A549 (cell line): ENCODE measurements at regions not wholly inside any gene's neighbourhood (a gene's known extent, or its start where the extent isn't known, plus 50 kb on each side); places are given as distances from the start of the nearest gene placed in this dataset.

Source experiments
- ATAC-seq, 2 experiments: fragments of 200-7000 bp in 1 of 2; fragments of >200 bp in 1 of 2; cut with Nextera tagmentation in 1 of 2; cut with Tn5 transposase in 1 of 2; 3 replicates each; pipeline versions ENCODE4 v1.8.0 to v1.9.1; 2018 to 2020; ENCODE audit warnings: mild to moderate bottlenecking in 1 of 2, moderate library complexity in 1 of 2
- CTCF ChIA-PET: fragments of 300-600 bp; sonication (Branson Sonifier 250); formaldehyde crosslinking; extraction: SDS; loops from one replicate; lab custom pipeline; 2021; ENCODE audit warnings: antibody characterized with exemption, inconsistent platforms; lab: Yijun Ruan, JAX
- POLR2A ChIA-PET: fragments of 350-600 bp; formaldehyde crosslinking; extraction: SDS; loops from one replicate; lab custom pipeline; 2021; ENCODE audit warnings: antibody characterized with exemption, inconsistent platforms; lab: Yijun Ruan, JAX
- DNase-seq, 2 experiments: peaks; one replicate each; pipeline versions ENCODE4 v3.0.0 to v3.0.0-alpha.2; 2011 to 2016; ENCODE audit warnings: low read depth in 1 of 2, low spot score in 1 of 2
- FAIRE-seq: peaks from 2 replicates; lab custom pipeline; 2011; peaks lifted over from hg19 to GRCh38; lab: Jason Lieb, UNC
- H3K27ac ChIP-seq, 2 experiments: fragments of >200 bp; sonication (Bioruptor Twin); formaldehyde crosslinking; 3 replicates each; pipeline ENCODE4 v1.5.1; 2016 to 2017
- H3K4me1 ChIP-seq: fragments of >200 bp; sonication (Bioruptor Twin); formaldehyde crosslinking; 3 replicates; pipeline ENCODE4 v1.6.1; 2016
- H3K4me2 ChIP-seq: fragments of >200 bp; sonication (Bioruptor Twin); formaldehyde crosslinking; 3 replicates; pipeline ENCODE4 v1.6.1; 2016
- H3K4me3 ChIP-seq: fragments of >200 bp; sonication (Bioruptor Twin); formaldehyde crosslinking; 3 replicates; pipeline ENCODE4 v1.5.1; 2016
- H3K9me3 ChIP-seq: fragments of >200 bp; sonication (Bioruptor Twin); formaldehyde crosslinking; 3 replicates; pipeline ENCODE4 v1.6.1; 2016
- BCL3 ChIP-seq: fragments of >200 bp; sonication (Bioruptor Twin); formaldehyde crosslinking; IDR thresholded peaks from 3 replicates; pipeline ENCODE4 v1.6.1; 2016
- CEBPB ChIP-seq, 2 experiments: fragments of >200 bp in 1 of 2; sonication (Bioruptor Twin) in 1 of 2; formaldehyde crosslinking in 1 of 2; IDR thresholded peaks; 2 replicates each; pipeline ENCODE4 v1.6.1; 2012 to 2016
- EP300 ChIP-seq, 2 experiments: fragments of >200 bp; sonication (Bioruptor Twin); formaldehyde crosslinking; IDR thresholded peaks; 2 replicates in 1 of 2; 3 replicates in 1 of 2; pipeline ENCODE4 v1.6.1; 2016 to 2017
- FOXS1 ChIP-seq: fragments of 250-450 bp; sonication (Bioruptor Pico); IDR thresholded peaks from 2 replicates; pipeline ENCODE4 v1.5.0; 2020; ENCODE audit warnings: mild to moderate bottlenecking, moderate library complexity
- GATA3 ChIP-seq: IDR thresholded peaks from 2 replicates; pipeline ENCODE4 v1.6.1; 2012; ENCODE audit warnings: borderline replicate concordance
- HOXB13 ChIP-seq: fragments of 250-450 bp; sonication (Bioruptor Pico); IDR thresholded peaks from 2 replicates; pipeline ENCODE4 v1.5.0; 2020; ENCODE audit warnings: low read depth, mild to moderate bottlenecking, moderate library complexity
- HOXB5 ChIP-seq: fragments of 250-450 bp; sonication (Bioruptor Pico); IDR thresholded peaks from 2 replicates; pipeline ENCODE4 v1.5.0; 2020; ENCODE audit warnings: mild to moderate bottlenecking, moderate library complexity
- KDM5A ChIP-seq: fragments of 200-600 bp; sonication (generic); IDR thresholded peaks from 2 replicates; pipeline ENCODE4 v1.6.1; 2016; ENCODE audit warnings: antibody characterized with exemption, mild to moderate bottlenecking
- MAZ ChIP-seq: fragments of 150-350 bp; IDR thresholded peaks from 2 replicates; pipeline ENCODE4 v1.6.1; 2014; ENCODE audit warnings: antibody characterized with exemption, low read depth, low read length, borderline replicate concordance
- MYC ChIP-seq: IDR thresholded peaks from 2 replicates; pipeline ENCODE4 v1.6.1; 2012; ENCODE audit warnings: mild to moderate bottlenecking, inconsistent platforms, low read length, improper control_type of control experiment, borderline replicate concordance
- NR3C1 ChIP-seq: fragments of >200 bp; sonication (Bioruptor Twin); formaldehyde crosslinking; IDR thresholded peaks from 3 replicates; pipeline ENCODE4 v1.6.1; 2017
- POLR2A ChIP-seq: IDR thresholded peaks from 2 replicates; pipeline ENCODE4 v1.6.1; 2012; ENCODE audit warnings: mild to moderate bottlenecking, low read length
- RARB ChIP-seq: fragments of 250-450 bp; sonication (Bioruptor Pico); IDR thresholded peaks from 2 replicates; pipeline ENCODE4 v1.8.0; 2021; ENCODE audit warnings: mild to moderate bottlenecking, moderate library complexity
- SREBF2 ChIP-seq: fragments of 450-650 bp; IDR thresholded peaks from 2 replicates; pipeline ENCODE4 v1.6.1; 2014; ENCODE audit warnings: mild to moderate bottlenecking, moderate library complexity
- TFCP2L1 ChIP-seq: fragments of 250-450 bp; sonication (Bioruptor Pico); IDR thresholded peaks from 2 replicates; pipeline ENCODE4 v1.5.0; 2021; ENCODE audit warnings: mild to moderate bottlenecking
- WGBS: methylation state at CpG from one replicate; pipeline ENCODE4 v1.1.6; 2017; ENCODE audit errors: missing lambda C conversion rate; 5-methylcytosine and 5-hydroxymethylcytosine counted together
- TF ChIP-seq, protein P1 (sequence below): fragments of 450-650 bp; IDR thresholded peaks from 2 replicates; pipeline ENCODE4 v1.6.1; 2014; ENCODE audit warnings: antibody characterized with exemption
- TF ChIP-seq, protein P2 (sequence below): fragments of >200 bp; sonication (Bioruptor Twin); formaldehyde crosslinking; IDR thresholded peaks from 2 replicates; pipeline ENCODE4 v1.6.1; 2016

GRCh38 chr12:34379142-34379541 is 356.8 kb downstream of the ALG10 start:
- H3K4me1 ChIP-seq, result no peaks in the 10 kb centered on the region
- H3K4me2 ChIP-seq, result peak overlapping the region; percentile 33; the same call in 1 of the 3 replicates
- no peaks in the 10 kb centered on the region for H3K9me3 ChIP-seq
- no peak for TF ChIP-seq MAZ
- TF ChIP-seq, protein P1, sequence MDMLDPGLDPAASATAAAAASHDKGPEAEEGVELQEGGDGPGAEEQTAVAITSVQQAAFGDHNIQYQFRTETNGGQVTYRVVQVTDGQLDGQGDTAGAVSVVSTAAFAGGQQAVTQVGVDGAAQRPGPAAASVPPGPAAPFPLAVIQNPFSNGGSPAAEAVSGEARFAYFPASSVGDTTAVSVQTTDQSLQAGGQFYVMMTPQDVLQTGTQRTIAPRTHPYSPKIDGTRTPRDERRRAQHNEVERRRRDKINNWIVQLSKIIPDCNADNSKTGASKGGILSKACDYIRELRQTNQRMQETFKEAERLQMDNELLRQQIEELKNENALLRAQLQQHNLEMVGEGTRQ, result no peak
- no peak for TF ChIP-seq TFCP2L1 (CRISPR knock-in tag)
- no peak for TF ChIP-seq SREBF2
- TF ChIP-seq KDM5A, result no peak
- TF ChIP-seq, all 56 proteins: peak for 0
- H3K4me3 ChIP-seq, result no peak overlapping the region
- DNase-seq, result no peak
- ChIA-PET CTCF (no interaction called here), POLR2A (no interaction called here)
- FAIRE-seq, result no peak
- WGBS, result 15% methylated on average over 16 of the region's 16 CpGs
- H3K27ac ChIP-seq, result no peak overlapping the region
- no peak for ATAC-seq

- 18% methylated on average over 13 of the region's 13 CpGs for WGBS
- H3K4me1 ChIP-seq, result no peaks in the 10 kb centered on the region
- no peak for FAIRE-seq
- H3K9me3 ChIP-seq, result no peaks in the 10 kb centered on the region
- no peak for DNase-seq
- TF ChIP-seq, protein P1, result no peak
- TF ChIP-seq NR3C1, result no peak
- TF ChIP-seq RARB (CRISPR knock-in tag), result no peak
- no peak for TF ChIP-seq GATA3
- no peak for TF ChIP-seq HOXB13 (CRISPR knock-in tag)
- TF ChIP-seq CEBPB (IDR thresholded peaks at IDR 0.05), result no peak
- no peak for TF ChIP-seq HOXB5 (CRISPR knock-in tag)
- no peak for TF ChIP-seq EP300 (IDR thresholded peaks at IDR 0.05)
- ChIA-PET CTCF (no interaction called here), POLR2A (no interaction called here)
- no peak overlapping the region for H3K4me2 ChIP-seq
- H3K27ac ChIP-seq, result no peak overlapping the region
- H3K4me3 ChIP-seq, result no peak overlapping the region
- ATAC-seq, result no peak
Measured at GRCh38 chr12:34384693-34385092, 362.4 kb downstream of the ALG10 start.

GRCh38 chr12:34386016-34386415 is 363.7 kb downstream of the ALG10 start:
- no peaks in the 10 kb centered on the region for H3K4me1 ChIP-seq
- no peak overlapping the region for H3K27ac ChIP-seq
- H3K4me3 ChIP-seq, result no peak overlapping the region
- CTCF ChIA-PET, result no interaction called here
- DNase-seq (no peak), FAIRE-seq (no peak), ATAC-seq (no peak)
- no peak for TF ChIP-seq BCL3
- TF ChIP-seq, protein P2, sequence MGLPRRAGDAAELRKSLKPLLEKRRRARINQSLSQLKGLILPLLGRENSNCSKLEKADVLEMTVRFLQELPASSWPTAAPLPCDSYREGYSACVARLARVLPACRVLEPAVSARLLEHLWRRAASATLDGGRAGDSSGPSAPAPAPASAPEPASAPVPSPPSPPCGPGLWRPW, result no peak
- no peak for TF ChIP-seq GATA3
- no peak for TF ChIP-seq POLR2A
- TF ChIP-seq, protein P1, result no peak
- TF ChIP-seq CEBPB (IDR thresholded peaks at IDR 0.05), result no peak
- no peak for TF ChIP-seq MYC
- TF ChIP-seq FOXS1 (CRISPR knock-in tag), result no peak
- H3K4me2 ChIP-seq, result no peak overlapping the region
- 4% methylated on average over 10 of the region's 13 CpGs for WGBS
- POLR2A ChIA-PET, result no interaction called here
- no peaks in the 10 kb centered on the region for H3K9me3 ChIP-seq
